H1 (cell line): ENCODE measurements at regions not wholly inside any gene's neighbourhood (a gene's known extent, or its start where the extent isn't known, plus 50 kb on each side); places are given as distances from the start of the nearest gene placed in this dataset.

Experiments
- CTCF ChIA-PET: fragments of 300-600 bp; sonication (Branson Sonifier 250); formaldehyde crosslinking; loops from one replicate; lab custom pipeline; 2021; ENCODE audit not compliant: partially characterized antibody; lab: Charles Lee
- POLR2A ChIA-PET: fragments of 300-600 bp; sonication (Branson Sonifier 250); formaldehyde crosslinking; loops from one replicate; lab custom pipeline; 2021; ENCODE audit warnings: inconsistent platforms; ENCODE audit not compliant: partially characterized antibody; lab: Charles Lee
- DNase-seq, 2 experiments: peaks; one replicate each; pipeline versions ENCODE4 v3.0.0 to v3.0.0-alpha.2; 2010 to 2022; ENCODE audit warnings: low spot score in 2 of 2, low read depth in 1 of 2, mixed read lengths in 1 of 2
- FAIRE-seq: peaks from 2 replicates; lab custom pipeline; 2011; peaks lifted over from hg19 to GRCh38; lab: Jason Lieb, UNC
- H2AFZ ChIP-seq: 2 replicates; pipeline ENCODE4 v1.8.1; 2012; ENCODE audit warnings: low read length, inconsistent platforms
- H2AK5ac ChIP-seq: 2 replicates; pipeline ENCODE4 v1.6.1; 2013; ENCODE audit warnings: low read depth, low read length
- H2BK120ac ChIP-seq: replicated peaks from 2 replicates; pipeline ENCODE3; 2013; ENCODE audit warnings: low read depth, low read length, inconsistent platforms
- H2BK12ac ChIP-seq: 2 replicates; pipeline ENCODE4 v1.6.1; 2013; ENCODE audit warnings: low read depth, low read length
- H2BK15ac ChIP-seq: 2 replicates; pipeline ENCODE4 v1.6.1; 2013; ENCODE audit warnings: low read length
- H2BK20ac ChIP-seq: 2 replicates; pipeline ENCODE4 v1.6.1; 2013; ENCODE audit warnings: low read length
- H2BK5ac ChIP-seq: 2 replicates; pipeline ENCODE4 v1.6.1; 2013; ENCODE audit warnings: low read depth, low read length
- H3K14ac ChIP-seq: 2 replicates; pipeline ENCODE4 v1.6.1; 2013; ENCODE audit warnings: inconsistent platforms; ENCODE audit not compliant: insufficient read length
- H3K18ac ChIP-seq: 2 replicates; pipeline ENCODE4 v1.6.1; 2013; ENCODE audit warnings: low read length; ENCODE audit errors: extremely low read depth
- H3K23ac ChIP-seq: 2 replicates; pipeline ENCODE4 v1.6.1; 2013; ENCODE audit warnings: inconsistent platforms; ENCODE audit not compliant: insufficient read length
- H3K23me2 ChIP-seq: 2 replicates; pipeline ENCODE4 v1.6.1; 2013; ENCODE audit warnings: low read depth, low read length
- H3K27ac ChIP-seq: 2 replicates; pipeline ENCODE4 v1.6.1; 2011; ENCODE audit warnings: low read depth, low read length, inconsistent platforms
- H3K27me3 ChIP-seq, 4 experiments: replicated peaks in 1 of 4; 1 replicate in 1 of 4; 2 replicates in 3 of 4; pipeline versions ENCODE4 v1.6.1 to v1.8.1; 2011 to 2013; ENCODE audit warnings: low read length in 3 of 4, mild to moderate bottlenecking in 3 of 4, inconsistent platforms in 2 of 4, mixed read lengths in 2 of 4, moderate library complexity in 1 of 4; ENCODE audit not compliant: control insufficient read depth in 3 of 4, insufficient read depth in 3 of 4; ENCODE audit errors: extremely low read depth in 1 of 4
- H3K36me3 ChIP-seq, 4 experiments: 2 replicates each; pipeline versions ENCODE4 v1.6.1 to v1.8.1; 2011 to 2013; ENCODE audit warnings: mild to moderate bottlenecking in 4 of 4, low read length in 3 of 4, moderate library complexity in 2 of 4, control low read depth in 1 of 4, inconsistent platforms in 1 of 4; ENCODE audit not compliant: insufficient read depth in 4 of 4, control insufficient read depth in 2 of 4
- H3K4ac ChIP-seq: replicated peaks from 2 replicates; pipeline ENCODE3; 2013; ENCODE audit warnings: low read length, low read depth, mixed read lengths, inconsistent platforms; ENCODE audit not compliant: insufficient read length
- H3K4me1 ChIP-seq, 4 experiments: replicated peaks in 1 of 4; 1 replicate in 1 of 4; 2 replicates in 3 of 4; pipeline versions ENCODE4 v1.6.1 to v1.8.1; 2011 to 2013; ENCODE audit warnings: low read length in 3 of 4, inconsistent platforms in 2 of 4, mixed read lengths in 1 of 4; ENCODE audit not compliant: insufficient read depth in 4 of 4, control insufficient read depth in 3 of 4
- H3K4me2 ChIP-seq, 2 experiments: 2 replicates each; pipeline versions ENCODE4 v1.6.1 to v1.8.1; 2011 to 2013; ENCODE audit warnings: low read depth in 2 of 2, low read length in 2 of 2, control low read depth in 1 of 2, inconsistent platforms in 1 of 2, mild to moderate bottlenecking in 1 of 2; ENCODE audit not compliant: insufficient read depth in 1 of 2
- H3K4me3 ChIP-seq, 4 experiments: fragments of 200-600, 300-600 bp in 1 of 4; sonication (generic), shearing (Covaris generic), sonication (Bioruptor Twin) in 1 of 4; 2 replicates each; pipeline versions ENCODE4 v1.5.1 to v1.8.1; 2011 to 2016; ENCODE audit warnings: low read length in 4 of 4, low read depth in 3 of 4, control low read depth in 2 of 4, inconsistent platforms in 2 of 4, mild to moderate bottlenecking in 2 of 4, mixed read lengths in 1 of 4, moderate library complexity in 1 of 4; ENCODE audit not compliant: insufficient read depth in 2 of 4; ENCODE audit errors: extremely low read depth in 1 of 4
- H3K56ac ChIP-seq: replicated peaks from 2 replicates; pipeline ENCODE3; 2013; ENCODE audit warnings: low read depth, mild to moderate bottlenecking, mixed read lengths, low read length, inconsistent platforms; ENCODE audit not compliant: insufficient read length
- H3K79me1 ChIP-seq: 2 replicates; pipeline ENCODE4 v1.6.1; 2013; ENCODE audit warnings: low read depth, low read length, control low read depth
- H3K79me2 ChIP-seq, 2 experiments: 2 replicates each; pipeline versions ENCODE4 v1.6.1 to v1.8.1; 2012 to 2013; ENCODE audit warnings: low read length in 2 of 2, mild to moderate bottlenecking in 2 of 2, inconsistent platforms in 1 of 2; ENCODE audit not compliant: insufficient read depth in 2 of 2, control insufficient read depth in 1 of 2
- H3K9ac ChIP-seq, 4 experiments: replicated peaks in 1 of 4; 1 replicate in 1 of 4; 2 replicates in 3 of 4; pipeline versions ENCODE4 v1.6.1 to v1.8.1; 2011 to 2013; ENCODE audit warnings: low read depth in 3 of 4, low read length in 3 of 4, control low read depth in 2 of 4, mild to moderate bottlenecking in 2 of 4, moderate library complexity in 2 of 4, inconsistent platforms in 1 of 4; ENCODE audit errors: extremely low read depth in 1 of 4
- H3K9me3 ChIP-seq, 2 experiments: 2 replicates each; pipeline versions ENCODE4 v1.6.1 to v1.8.1; 2012 to 2013; ENCODE audit warnings: mild to moderate bottlenecking in 2 of 2, moderate library complexity in 2 of 2, control low read depth in 1 of 2, inconsistent platforms in 1 of 2, low read depth in 1 of 2, low read length in 1 of 2, mixed read lengths in 1 of 2; ENCODE audit not compliant: insufficient read depth in 2 of 2
- H4K20me1 ChIP-seq, 2 experiments: replicated peaks in 1 of 2; 2 replicates each; pipeline versions ENCODE3 to v1.8.1; 2011 to 2013; ENCODE audit warnings: inconsistent platforms in 2 of 2, low read length in 2 of 2, mild to moderate bottlenecking in 1 of 2; ENCODE audit not compliant: insufficient read depth in 2 of 2, control insufficient read depth in 1 of 2
- H4K5ac ChIP-seq: 2 replicates; pipeline ENCODE4 v1.6.1; 2013; ENCODE audit warnings: low read length, low read depth, mixed read lengths, inconsistent platforms; ENCODE audit not compliant: insufficient read length
- H4K8ac ChIP-seq: 2 replicates; pipeline ENCODE4 v1.8.0; 2013; ENCODE audit warnings: mild to moderate bottlenecking, moderate library complexity, low read length, inconsistent platforms; ENCODE audit not compliant: insufficient read depth; ENCODE audit errors: extremely low read depth
- H4K91ac ChIP-seq: replicated peaks from 2 replicates; pipeline ENCODE3; 2013; ENCODE audit warnings: low read length, mixed read lengths, inconsistent platforms; ENCODE audit not compliant: insufficient read length
- CHD1 ChIP-seq: IDR thresholded peaks from 2 replicates; pipeline ENCODE4 v1.6.1; 2012; ENCODE audit warnings: low read depth, low read length, improper control_type of control experiment
- CTCF ChIP-seq, 3 experiments: IDR thresholded peaks; 1 replicate in 2 of 3; 2 replicates in 1 of 3; pipeline versions ENCODE4 v1.5.1 to v1.6.1; 2011; ENCODE audit warnings: low read length in 3 of 3, mild to moderate bottlenecking in 3 of 3, inconsistent platforms in 2 of 3, low read depth in 1 of 3, moderate library complexity in 1 of 3; ENCODE audit not compliant: insufficient read depth in 1 of 3; ENCODE audit errors: control extremely low read depth in 1 of 3
- RAD21 ChIP-seq, 2 experiments: IDR thresholded peaks in 1 of 2; conservative IDR thresholded peaks in 1 of 2; 2 replicates each; pipeline ENCODE4 v1.6.1; 2011; ENCODE audit warnings: low read depth in 2 of 2, low read length in 2 of 2, improper control_type of control experiment in 1 of 2, inconsistent platforms in 1 of 2, mild to moderate bottlenecking in 1 of 2, moderate library complexity in 1 of 2
- WGBS, 2 experiments: shearing (Covaris generic) in 1 of 2; methylation state at CpG; one replicate each; pipeline versions ENCODE4 v1.1.6 to v1.1.7; 2013 to 2015; ENCODE audit warnings: low lambda C conversion rate in 2 of 2, mixed read lengths in 2 of 2, inconsistent platforms in 1 of 2, low coverage in 1 of 2, missing lambda C conversion rate in 1 of 2; ENCODE audit not compliant: insufficient replicate concordance in 2 of 2, insufficient coverage in 1 of 2, insufficient read length in 1 of 2; ENCODE audit errors: extremely low coverage in 1 of 2, missing lambda C conversion rate in 1 of 2; 5-methylcytosine and 5-hydroxymethylcytosine counted together

- H3K23ac ChIP-seq: no peak overlapping the region
- H2BK15ac ChIP-seq: no peak overlapping the region
- H4K8ac ChIP-seq: no peak overlapping the region
- H3K14ac ChIP-seq: peak overlapping the region; percentile 51
- POLR2A ChIA-PET: no interaction called here
- H3K27ac ChIP-seq: no peak overlapping the region
- peaks cover 0 to 5% (median 4%) of the 10 kb centered on the region in 4 experiments; a peak in 3 of 7 replicates for H3K4me1 ChIP-seq
- CTCF ChIA-PET: interaction anchor here (0.9 to 3.5 kb wide), 10 partner anchors 8 to 282 kb away, joined by 3 to 15 read pairs (median 4); no protein-coding TSS in a partner anchor
- no peak overlapping the region for H3K4ac ChIP-seq
- no peaks in the 10 kb centered on the region for H4K20me1 ChIP-seq
- no peaks in the 10 kb centered on the region for H3K27me3 ChIP-seq
- H2BK5ac ChIP-seq: no peak overlapping the region
- H2AK5ac ChIP-seq: no peak overlapping the region
- TF ChIP-seq CHD1: no peak
- peak in 1 of 3 experiments; percentile 24; a peak in 1 of 4 replicates for TF ChIP-seq CTCF (IDR thresholded peaks at IDR 0.05; ENCODE audit: control extremely low read depth in 1 of 3, insufficient read depth in 1 of 3, low read depth in 1 of 3, low read length in 3 of 3)
- TF ChIP-seq RAD21 (IDR thresholded peaks at IDR 0.05 in 1 of 2, conservative IDR thresholded peaks at IDR 0.05 in 1 of 2; ENCODE audit: low read depth in 2 of 2, low read length in 2 of 2): peak in 1 of 2 experiments; percentile 2; a peak in 1 of 4 replicates
- no peak for FAIRE-seq
- no peak overlapping the region for H2BK20ac ChIP-seq
- no peak overlapping the region for H2BK120ac ChIP-seq
- no peak overlapping the region for H2BK12ac ChIP-seq
- no peak overlapping the region for H3K56ac ChIP-seq
- H3K79me2 ChIP-seq: no peaks in the 10 kb centered on the region
- H3K18ac ChIP-seq: no peak overlapping the region
- no peak overlapping the region for H3K4me3 ChIP-seq
- no peaks in the 10 kb centered on the region for H3K9me3 ChIP-seq
- H2AFZ ChIP-seq: peak overlapping the region; percentile 86
- H3K4me2 ChIP-seq: peak overlapping the region in 1 of 2 experiments; percentile 32; a peak in 1 of 4 replicates
- H3K9ac ChIP-seq: no peak overlapping the region
- H4K5ac ChIP-seq: no peak overlapping the region
- no peaks in the 10 kb centered on the region for H3K79me1 ChIP-seq
- no peak for DNase-seq
- H3K23me2 ChIP-seq: no peaks in the 10 kb centered on the region
- no peak overlapping the region for H4K91ac ChIP-seq
- no peaks in the 10 kb centered on the region for H3K36me3 ChIP-seq
- 62% methylated on average over 2 of the region's 2 CpGs; no CpG with 5 or more reads in 1 of the 2 experiments for WGBS, 2 experiments
Measured at GRCh38 chr4:121454251-121454979, 73.6 kb upstream of the QRFPR start.
